Gastroesophageal sphincter (tissue), 4 donors: ENCODE measurements at regions not wholly inside any gene's neighbourhood (a gene's known extent, or its start where the extent isn't known, plus 50 kb on each side); places are given as distances from the start of the nearest gene placed in this dataset.
"Not testable (repeated sequence)": the region's sequence is repeated elsewhere in the genome, so short reads cannot be mapped to it uniquely, and the experiment has no call there.

ENCODE experiments used
- ATAC-seq: fragments of 150-250 bp; one replicate; pipeline ENCODE4 v1.9.1; 2016; ENCODE audit warnings: mild to moderate bottlenecking, moderate library complexity
- H3K27ac ChIP-seq, 4 donors: fragments of 200-600 bp; sonication (generic) in 3 of 4; 1 replicate in 3 of 4; 2 replicates in 1 of 4; pipeline ENCODE4 v1.5.1; 2016 to 2019
- H3K27me3 ChIP-seq: fragments of 200-600 bp; sonication (generic); one replicate; pipeline ENCODE4 v1.5.1; 2019
- H3K36me3 ChIP-seq, 2 donors: fragments of 200-600 bp; sonication (generic); one replicate each; pipeline ENCODE4 v1.5.1; 2019; ENCODE audit warnings: control low read depth in 1 of 2
- H3K4me1 ChIP-seq, 3 donors: fragments of 200-600 bp; sonication (generic); 1 replicate in 2 of 3; 2 replicates in 1 of 3; pipeline ENCODE4 v1.5.1; 2016 to 2019; ENCODE audit warnings: control low read depth in 2 of 3
- H3K4me3 ChIP-seq, 2 donors: fragments of 200-600 bp; sonication (generic); one replicate each; pipeline ENCODE4 v1.5.1; 2019; ENCODE audit warnings: mild to moderate bottlenecking in 1 of 2, moderate library complexity in 1 of 2
- H3K9me3 ChIP-seq, 3 donors: fragments of 200-600 bp; sonication (generic); one replicate each; pipeline ENCODE4 v1.5.1; 2017 to 2019; ENCODE audit warnings: control low read depth in 2 of 3
- EP300 ChIP-seq: sonication (generic); formaldehyde crosslinking; IDR thresholded peaks from one replicate; pipeline ENCODE4 v1.6.1; 2017; ENCODE audit warnings: antibody characterized with exemption, mild to moderate bottlenecking
- POLR2A ChIP-seq, 2 donors: fragments of 450-650 bp; IDR thresholded peaks; one replicate each; pipeline ENCODE4 v1.6.1; 2017; ENCODE audit warnings: antibody characterized with exemption in 2 of 2, mild to moderate bottlenecking in 2 of 2, moderate library complexity in 1 of 2
- POLR2AphosphoS5 ChIP-seq: sonication (generic); formaldehyde crosslinking; IDR thresholded peaks from one replicate; pipeline ENCODE4 v1.6.1; 2017; ENCODE audit warnings: antibody characterized with exemption
- WGBS, 2 donors: methylation state at CpG; one replicate each; pipeline ENCODE4 v1.1.5; 2018; ENCODE audit warnings: low coverage in 1 of 2; 5-methylcytosine and 5-hydroxymethylcytosine counted together
- TF ChIP-seq, protein P1 (sequence below), 4 experiments: fragments of 200-600 bp in 2 of 4; fragments of 450-650 bp in 2 of 4; sonication (generic) in 1 of 4; IDR thresholded peaks; one replicate each; pipeline ENCODE4 v1.5.1; 2017 to 2019; ENCODE audit warnings: antibody characterized with exemption in 4 of 4, mild to moderate bottlenecking in 2 of 4, moderate library complexity in 2 of 4

DNA sequence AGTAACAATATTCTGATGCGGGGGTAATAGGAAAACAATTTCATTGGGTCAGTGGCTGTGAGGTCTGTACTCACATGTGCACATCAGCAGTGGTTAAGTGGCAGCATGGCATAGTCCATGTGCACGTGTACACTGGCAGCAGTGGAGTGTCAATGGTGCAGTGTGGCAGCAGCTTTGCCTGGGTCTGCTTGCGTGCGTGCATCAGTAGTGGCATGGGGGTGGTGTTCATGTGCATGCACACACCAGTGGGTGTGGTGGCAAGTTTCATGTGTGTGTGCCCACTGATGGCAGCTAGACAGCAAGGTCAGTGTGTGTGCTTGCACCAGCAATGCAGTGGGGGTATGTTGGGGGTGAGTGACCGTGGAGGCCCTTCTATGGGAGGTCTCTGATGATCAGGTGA lies 581.6 kb upstream of the KLHL4 start:
- WGBS, 2 donors = 60% methylated on average over 1 of the region's 5 CpGs; no CpG with 5 or more reads in 1 of the 2 donors
- Histone ChIP-seq H3K9me3 (no peaks in the 10 kb centered on the region), H3K4me1 (no peaks in the 10 kb centered on the region), H3K36me3 (no peaks in the 10 kb centered on the region), H3K27ac (no peak overlapping the region), H3K4me3 (no peak overlapping the region), H3K27me3 (no peaks in the 10 kb centered on the region)
- no peak for ATAC-seq
- no peak for TF ChIP-seq EP300
- no peak for TF ChIP-seq POLR2A (IDR thresholded peaks at IDR 0.05)
- no peak for TF ChIP-seq POLR2AphosphoS5
- TF ChIP-seq, protein P1, sequence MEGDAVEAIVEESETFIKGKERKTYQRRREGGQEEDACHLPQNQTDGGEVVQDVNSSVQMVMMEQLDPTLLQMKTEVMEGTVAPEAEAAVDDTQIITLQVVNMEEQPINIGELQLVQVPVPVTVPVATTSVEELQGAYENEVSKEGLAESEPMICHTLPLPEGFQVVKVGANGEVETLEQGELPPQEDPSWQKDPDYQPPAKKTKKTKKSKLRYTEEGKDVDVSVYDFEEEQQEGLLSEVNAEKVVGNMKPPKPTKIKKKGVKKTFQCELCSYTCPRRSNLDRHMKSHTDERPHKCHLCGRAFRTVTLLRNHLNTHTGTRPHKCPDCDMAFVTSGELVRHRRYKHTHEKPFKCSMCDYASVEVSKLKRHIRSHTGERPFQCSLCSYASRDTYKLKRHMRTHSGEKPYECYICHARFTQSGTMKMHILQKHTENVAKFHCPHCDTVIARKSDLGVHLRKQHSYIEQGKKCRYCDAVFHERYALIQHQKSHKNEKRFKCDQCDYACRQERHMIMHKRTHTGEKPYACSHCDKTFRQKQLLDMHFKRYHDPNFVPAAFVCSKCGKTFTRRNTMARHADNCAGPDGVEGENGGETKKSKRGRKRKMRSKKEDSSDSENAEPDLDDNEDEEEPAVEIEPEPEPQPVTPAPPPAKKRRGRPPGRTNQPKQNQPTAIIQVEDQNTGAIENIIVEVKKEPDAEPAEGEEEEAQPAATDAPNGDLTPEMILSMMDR (IDR thresholded peaks at IDR 0.05) = no peak

DNA sequence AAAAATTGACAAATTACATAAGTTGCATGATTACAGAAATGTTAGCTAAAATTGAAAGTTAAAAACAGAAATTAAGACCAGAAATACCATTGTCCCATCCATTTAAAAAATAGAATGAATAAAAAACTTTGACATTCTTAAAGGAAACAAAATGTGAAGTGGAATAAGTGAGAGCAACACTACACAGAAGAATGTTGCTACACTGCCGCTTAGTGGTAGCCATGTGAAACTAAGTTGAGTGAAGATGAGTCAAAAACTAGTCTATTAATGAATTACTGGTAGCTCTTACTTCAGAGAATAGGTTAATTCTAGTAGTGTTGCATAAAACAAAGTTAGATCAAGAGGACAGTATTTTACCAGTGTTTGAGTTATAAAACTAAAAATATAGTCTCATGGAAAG lies 571.0 kb upstream of the KLHL4 start:
- Histone ChIP-seq H3K27me3 (no peaks in the 10 kb centered on the region), H3K4me1 (no peaks in the 10 kb centered on the region), H3K9me3 (no peaks in the 10 kb centered on the region), H3K27ac (no peak overlapping the region), H3K36me3 (no peaks in the 10 kb centered on the region), H3K4me3 (no peak overlapping the region)
- ATAC-seq = no peak
- WGBS, 2 donors = 0 to 12% methylated on average over 1 of the region's 1 CpG
- TF ChIP-seq POLR2A (IDR thresholded peaks at IDR 0.05) = no peak
- TF ChIP-seq, protein P1 (IDR thresholded peaks at IDR 0.05) = peak in 1 of 4 experiments; percentile 40
- TF ChIP-seq POLR2AphosphoS5 = no peak
- TF ChIP-seq EP300 = no peak

DNA sequence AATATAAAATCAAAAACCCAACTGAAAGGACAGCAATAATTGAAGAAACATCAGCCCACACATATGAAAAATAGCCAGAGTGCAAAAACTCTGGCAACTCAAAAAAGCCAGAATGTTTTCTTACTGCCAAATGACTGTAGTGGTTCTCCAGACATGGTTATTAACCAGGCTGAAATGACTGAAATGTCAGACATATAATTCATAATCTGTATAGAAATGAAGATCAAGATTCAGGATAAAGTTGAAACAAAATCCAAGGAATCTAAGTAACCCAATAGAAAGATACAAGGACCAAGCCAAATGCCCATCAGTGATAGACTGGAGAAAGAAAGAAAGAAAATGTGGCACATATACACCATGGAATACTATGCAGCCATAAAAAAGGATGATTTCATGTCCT lies 553.3 kb upstream of the KLHL4 start:
- Histone ChIP-seq H3K4me1 (no peaks in the 10 kb centered on the region), H3K9me3 (no peaks in the 10 kb centered on the region), H3K27me3 (no peaks in the 10 kb centered on the region), H3K27ac (no peak overlapping the region), H3K36me3 (no peaks in the 10 kb centered on the region), H3K4me3 (no peak overlapping the region)
- ATAC-seq = no peak
- no peak for TF ChIP-seq POLR2AphosphoS5
- TF ChIP-seq, protein P1 (IDR thresholded peaks at IDR 0.05) = no peak
- TF ChIP-seq POLR2A (IDR thresholded peaks at IDR 0.05) = no peak
- TF ChIP-seq EP300 = no peak

DNA sequence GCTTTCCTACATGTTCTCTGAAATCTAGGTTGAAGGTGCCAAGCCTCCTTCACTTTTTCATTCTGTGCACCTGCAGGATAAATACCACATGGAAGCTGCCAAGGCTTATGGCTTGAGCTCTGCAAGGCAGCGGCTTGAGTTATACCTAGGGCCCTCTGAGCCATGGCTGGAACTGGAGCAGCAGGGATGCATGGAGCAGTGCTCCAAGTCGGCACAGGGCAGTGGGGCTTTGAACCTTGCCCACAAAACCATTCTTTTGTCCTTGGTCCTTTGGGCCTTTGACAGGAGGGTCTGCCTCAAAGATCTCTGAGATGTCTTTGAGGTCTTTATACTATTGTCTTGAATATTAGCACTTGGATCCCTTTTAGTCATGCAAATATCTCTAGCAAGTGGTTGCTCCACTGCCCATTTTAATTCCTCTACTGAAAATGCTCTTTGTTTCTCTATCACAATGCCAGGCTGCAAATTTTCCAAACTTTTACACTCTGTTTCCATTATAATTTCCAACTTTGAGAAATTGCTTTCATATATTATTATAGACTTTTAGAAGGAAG lies 536.2 kb upstream of the KLHL4 start:
- Histone ChIP-seq H3K27me3 (no peaks in the 10 kb centered on the region), H3K9me3 (no peaks in the 10 kb centered on the region), H3K4me1 (no peaks in the 10 kb centered on the region), H3K4me3 (no peak overlapping the region), H3K36me3 (no peaks in the 10 kb centered on the region), H3K27ac (no peak overlapping the region)
- no CpG with 5 or more reads among the region's 2 CpGs for WGBS, 2 donors
- TF ChIP-seq POLR2A (IDR thresholded peaks at IDR 0.05) (no peak), EP300 (no peak), POLR2AphosphoS5 (no peak)
- TF ChIP-seq, protein P1 (IDR thresholded peaks at IDR 0.05) = no peak
- no peak for ATAC-seq

DNA sequence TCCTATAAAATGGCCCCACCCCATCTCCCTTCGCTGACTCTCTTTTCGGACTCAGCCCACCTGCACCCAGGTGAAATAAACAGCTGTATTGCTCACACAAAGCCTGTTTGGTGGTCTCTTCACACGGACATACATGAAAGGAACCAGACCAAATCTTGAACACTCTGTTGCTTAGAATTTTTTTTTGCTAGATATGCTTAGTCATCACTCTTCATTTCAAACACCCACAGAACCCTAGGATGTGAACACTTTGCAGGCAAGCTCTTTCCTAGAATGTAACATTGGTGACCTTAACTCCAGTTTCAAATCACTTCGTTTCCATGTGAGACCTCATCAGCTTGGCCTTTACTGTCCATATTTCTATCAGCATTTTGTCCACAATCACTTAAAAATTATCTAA lies 530.3 kb upstream of the KLHL4 start:
- not testable (repeated sequence) for H3K9me3 ChIP-seq, H3K27ac ChIP-seq, ATAC-seq, H3K27me3 ChIP-seq, H3K36me3 ChIP-seq, H3K4me3 ChIP-seq, H3K4me1 ChIP-seq
- 72 to 85% methylated on average over 3 to 4 of the region's 4 CpGs for WGBS, 2 donors

DNA sequence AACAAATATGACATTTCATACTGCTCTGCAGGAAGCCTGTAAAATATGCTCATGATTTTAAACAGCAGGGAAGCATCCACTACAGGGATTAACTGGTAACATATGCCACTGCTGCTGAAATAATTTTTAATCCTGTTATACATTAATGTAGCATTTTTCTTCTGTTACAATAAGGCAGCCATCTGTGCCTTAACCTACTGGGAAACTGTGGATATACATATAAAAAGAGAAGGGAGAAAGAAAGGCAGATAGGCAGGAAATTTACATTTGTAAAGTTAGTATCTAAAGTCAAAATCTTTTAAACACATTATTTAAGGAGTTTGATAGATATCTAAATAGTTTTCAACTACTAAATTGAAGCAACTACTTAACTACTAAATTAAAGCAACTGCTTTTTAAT lies 514.6 kb upstream of the KLHL4 start:
- no peak for ATAC-seq
- Histone ChIP-seq H3K9me3 (no peaks in the 10 kb centered on the region), H3K4me1 (no peaks in the 10 kb centered on the region), H3K36me3 (no peaks in the 10 kb centered on the region), H3K27me3 (no peaks in the 10 kb centered on the region), H3K27ac (no peak overlapping the region), H3K4me3 (no peak overlapping the region)
- TF ChIP-seq, protein P1 (IDR thresholded peaks at IDR 0.05) = no peak
- no peak for TF ChIP-seq EP300
